VCaP (cell line): ENCODE measurements at regions not wholly inside any gene's neighbourhood (a gene's known extent, or its start where the extent isn't known, plus 50 kb on each side); places are given as distances from the start of the nearest gene placed in this dataset.

Experiments used
- H3K27ac ChIP-seq: fragments of 450-650 bp; 2 replicates; pipeline ENCODE4 v1.5.1; 2017
- TF ChIP-seq, protein P1 (sequence below): fragments of 450-650 bp; conservative IDR thresholded peaks from 2 replicates; pipeline ENCODE4 v1.5.1; 2017; ENCODE audit warnings: mild to moderate bottlenecking, moderate library complexity

DNA sequence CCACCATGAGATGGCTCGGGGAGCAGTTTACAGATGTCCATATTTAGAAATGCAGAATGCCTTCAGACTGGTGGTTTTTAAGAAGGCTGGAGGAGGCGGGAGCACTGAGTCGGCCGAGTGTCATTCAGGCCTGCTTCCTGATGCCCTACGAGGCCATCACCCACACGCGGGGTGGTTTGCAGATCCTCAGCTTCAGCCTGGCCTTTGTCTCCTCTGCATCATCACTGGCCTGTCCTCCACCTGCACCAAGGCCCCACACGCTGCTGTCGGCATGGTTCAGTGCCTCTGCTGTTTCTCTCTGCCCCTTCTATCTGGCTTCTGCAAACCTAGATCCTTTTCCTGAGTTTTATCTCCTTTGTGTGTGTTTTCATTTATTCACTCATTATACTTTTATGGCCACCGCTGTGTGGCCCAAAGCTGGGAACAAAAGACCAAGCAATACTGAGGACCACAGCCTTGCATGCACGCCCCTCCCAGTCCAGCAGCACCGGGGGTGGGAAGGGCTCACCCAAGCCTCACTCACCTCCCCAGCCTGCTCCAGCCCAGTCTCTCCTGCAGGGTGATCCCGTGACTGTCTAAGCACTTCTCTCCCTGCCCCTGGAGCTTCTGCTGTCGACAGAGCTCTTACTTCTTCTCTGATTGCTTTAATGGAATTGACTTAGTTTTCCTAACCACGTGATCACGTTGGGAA lies 240.8 kb downstream of the TEX29 start:
- TF ChIP-seq, protein P1, sequence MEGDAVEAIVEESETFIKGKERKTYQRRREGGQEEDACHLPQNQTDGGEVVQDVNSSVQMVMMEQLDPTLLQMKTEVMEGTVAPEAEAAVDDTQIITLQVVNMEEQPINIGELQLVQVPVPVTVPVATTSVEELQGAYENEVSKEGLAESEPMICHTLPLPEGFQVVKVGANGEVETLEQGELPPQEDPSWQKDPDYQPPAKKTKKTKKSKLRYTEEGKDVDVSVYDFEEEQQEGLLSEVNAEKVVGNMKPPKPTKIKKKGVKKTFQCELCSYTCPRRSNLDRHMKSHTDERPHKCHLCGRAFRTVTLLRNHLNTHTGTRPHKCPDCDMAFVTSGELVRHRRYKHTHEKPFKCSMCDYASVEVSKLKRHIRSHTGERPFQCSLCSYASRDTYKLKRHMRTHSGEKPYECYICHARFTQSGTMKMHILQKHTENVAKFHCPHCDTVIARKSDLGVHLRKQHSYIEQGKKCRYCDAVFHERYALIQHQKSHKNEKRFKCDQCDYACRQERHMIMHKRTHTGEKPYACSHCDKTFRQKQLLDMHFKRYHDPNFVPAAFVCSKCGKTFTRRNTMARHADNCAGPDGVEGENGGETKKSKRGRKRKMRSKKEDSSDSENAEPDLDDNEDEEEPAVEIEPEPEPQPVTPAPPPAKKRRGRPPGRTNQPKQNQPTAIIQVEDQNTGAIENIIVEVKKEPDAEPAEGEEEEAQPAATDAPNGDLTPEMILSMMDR: no peak
- no peak overlapping the region for H3K27ac ChIP-seq

DNA sequence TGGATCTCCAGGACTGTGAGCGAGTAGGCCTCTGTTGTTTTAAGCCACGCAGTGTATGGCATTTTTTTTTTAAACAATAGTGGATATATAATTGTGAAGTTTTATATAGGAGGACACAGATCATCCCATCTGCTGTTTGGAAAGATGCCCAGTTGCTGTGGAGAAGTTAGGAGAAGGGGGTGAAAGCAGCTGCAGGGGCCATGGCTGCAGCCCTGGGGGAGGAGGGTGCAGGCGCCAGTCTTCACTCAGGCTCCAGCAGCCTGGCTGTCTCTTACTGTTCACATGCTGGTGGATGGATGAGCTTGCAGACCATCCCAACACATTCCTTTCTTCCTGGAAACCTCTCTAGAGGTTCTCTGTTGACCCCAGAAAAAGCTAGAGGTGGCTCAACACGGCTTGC lies 242.3 kb downstream of the TEX29 start:
- TF ChIP-seq, protein P1: no peak
- H3K27ac ChIP-seq: no peak overlapping the region

DNA sequence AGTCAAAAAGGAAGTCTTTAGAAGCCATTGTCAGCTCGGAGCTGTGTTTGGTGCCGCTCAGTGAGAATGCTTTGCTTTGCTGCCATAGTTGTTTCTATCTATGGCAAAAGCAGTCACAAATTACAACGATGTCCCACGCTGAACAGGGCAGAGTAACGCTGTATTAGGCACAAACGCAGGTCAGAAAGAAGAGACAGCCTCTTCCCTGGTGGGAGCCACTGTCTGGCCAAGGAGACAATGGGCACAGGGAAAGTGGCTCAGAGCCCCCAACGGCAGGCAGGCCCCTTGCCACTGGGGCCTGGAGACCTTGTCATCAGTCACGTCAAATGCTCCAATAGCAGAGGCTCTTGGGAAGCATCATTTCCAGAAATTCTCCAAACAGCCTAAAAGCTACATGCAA lies 244.2 kb downstream of the TEX29 start:
- no peak overlapping the region for H3K27ac ChIP-seq
- TF ChIP-seq, protein P1: no peak

DNA sequence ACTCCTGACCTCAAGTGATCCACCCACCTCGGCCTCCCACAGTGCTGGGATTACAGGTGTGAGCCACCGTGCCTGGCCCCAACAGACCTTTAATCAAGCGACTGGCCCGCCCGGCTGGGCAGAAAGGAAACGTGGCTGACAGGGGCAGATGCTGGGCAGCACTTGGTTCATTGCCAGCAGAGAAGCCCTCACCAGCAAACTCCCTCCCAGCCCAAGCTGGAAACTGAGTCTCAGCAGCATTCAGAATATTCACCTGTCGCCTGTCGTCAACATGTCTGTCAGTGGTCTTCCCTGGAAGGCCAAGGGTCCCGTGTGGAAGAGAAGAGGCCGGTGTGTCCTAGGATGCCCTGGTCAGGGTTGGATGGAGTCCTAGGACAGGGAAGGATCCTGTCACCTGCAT lies 245.0 kb downstream of the TEX29 start:
- no peak overlapping the region for H3K27ac ChIP-seq
- TF ChIP-seq, protein P1: no peak

DNA sequence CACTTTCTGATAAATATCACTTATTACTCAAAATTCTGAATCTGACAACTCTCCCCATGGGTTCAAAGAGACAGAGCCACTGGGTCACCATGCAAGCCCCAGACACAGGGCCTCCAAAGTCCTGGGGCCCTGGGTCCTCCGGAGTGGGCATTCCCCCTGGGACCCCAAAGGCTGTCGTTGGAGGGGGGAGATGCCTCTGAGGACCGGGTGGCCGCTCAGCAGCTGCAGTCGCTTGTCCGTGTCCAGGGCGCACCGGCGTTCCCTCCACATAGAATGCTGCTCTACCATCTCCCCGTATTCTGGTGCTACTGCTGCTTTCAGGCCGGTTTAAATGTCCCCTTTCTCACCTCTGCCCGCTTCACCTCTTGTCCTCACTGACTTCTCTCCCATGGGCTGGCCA lies 246.1 kb downstream of the TEX29 start:
- TF ChIP-seq, protein P1: no peak; the same call in 1 of the 2 replicates
- no peak overlapping the region for H3K27ac ChIP-seq

DNA sequence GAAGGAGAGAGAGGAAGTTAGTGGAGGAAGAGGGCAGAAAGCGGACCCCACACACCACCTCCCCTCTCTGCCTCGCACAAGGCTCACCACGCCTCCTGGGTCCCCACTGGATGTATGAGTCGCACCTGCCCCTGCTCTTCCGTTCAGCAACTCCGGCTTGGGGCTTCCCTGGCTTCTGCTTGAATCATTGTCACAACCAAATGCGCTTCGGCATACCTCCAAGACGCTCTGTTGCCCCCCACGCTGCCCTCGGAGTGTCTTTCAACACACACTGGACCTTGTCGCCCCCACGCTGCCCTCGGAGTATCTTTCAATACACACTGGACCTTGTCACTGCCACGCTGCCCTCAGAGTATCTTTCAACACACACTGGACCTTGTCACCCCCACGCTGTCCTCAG lies 247.2 kb downstream of the TEX29 start:
- H3K27ac ChIP-seq: no peak overlapping the region
- TF ChIP-seq, protein P1: no peak

DNA sequence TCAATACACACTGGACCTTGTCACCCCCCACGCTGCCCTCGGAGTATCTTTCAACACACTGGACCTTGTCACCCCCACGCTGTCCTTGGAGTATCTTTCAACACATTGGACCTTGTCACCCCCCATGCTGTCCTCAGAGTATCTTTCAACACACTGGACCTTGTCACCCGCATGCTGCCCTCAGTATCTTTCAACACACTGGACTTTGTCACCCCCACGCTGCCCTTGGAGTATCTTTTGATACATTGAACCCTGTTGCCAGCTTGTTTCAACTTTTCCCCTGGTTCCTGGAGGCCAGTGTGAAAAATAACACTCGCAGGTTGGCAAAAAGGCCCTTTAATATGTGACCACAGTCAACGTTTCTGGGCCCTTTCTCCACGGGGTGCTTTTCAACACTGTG lies 247.8 kb downstream of the TEX29 start:
- H3K27ac ChIP-seq: no peak overlapping the region
- TF ChIP-seq, protein P1: no peak
